ENCODE measurements at regions not wholly inside any gene's neighbourhood (a gene's known extent, or its start where the extent isn't known, plus 50 kb on each side); places are given as distances from the start of the nearest gene placed in this dataset.

DNA sequence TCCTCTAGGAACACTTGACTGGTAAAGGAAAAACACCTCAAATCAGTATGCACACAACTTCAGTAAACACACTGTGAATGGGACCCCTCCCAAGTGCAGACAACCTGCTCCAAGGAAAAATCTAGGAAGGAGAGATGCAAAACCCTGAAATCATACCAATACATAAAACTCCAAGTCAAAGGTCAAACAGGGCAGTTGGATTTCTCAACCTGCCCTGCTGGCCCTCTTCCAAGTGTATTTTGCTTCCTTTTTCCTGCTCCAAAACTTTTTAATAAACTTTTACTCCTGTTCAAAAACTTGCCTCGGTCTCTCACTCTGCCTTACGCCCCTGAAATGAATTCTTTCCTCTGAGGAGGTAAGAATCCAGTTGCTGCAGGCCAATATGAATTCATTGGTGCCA is 665.1 kb downstream of the SORCS1 start:
- Mint-ChIP-seq H3K36me3 (ENCODE audit: low read depth) (no peaks in the 10 kb centered on the region), H3K9me3 (no peaks in the 10 kb centered on the region), H3K4me3 (no peak overlapping the region), H3K4me1 (no peaks in the 10 kb centered on the region), H3K27ac (no peak overlapping the region), H3K27me3 (ENCODE audit: low read depth) (no peaks in the 10 kb centered on the region)
- TF ChIP-seq, protein P1, sequence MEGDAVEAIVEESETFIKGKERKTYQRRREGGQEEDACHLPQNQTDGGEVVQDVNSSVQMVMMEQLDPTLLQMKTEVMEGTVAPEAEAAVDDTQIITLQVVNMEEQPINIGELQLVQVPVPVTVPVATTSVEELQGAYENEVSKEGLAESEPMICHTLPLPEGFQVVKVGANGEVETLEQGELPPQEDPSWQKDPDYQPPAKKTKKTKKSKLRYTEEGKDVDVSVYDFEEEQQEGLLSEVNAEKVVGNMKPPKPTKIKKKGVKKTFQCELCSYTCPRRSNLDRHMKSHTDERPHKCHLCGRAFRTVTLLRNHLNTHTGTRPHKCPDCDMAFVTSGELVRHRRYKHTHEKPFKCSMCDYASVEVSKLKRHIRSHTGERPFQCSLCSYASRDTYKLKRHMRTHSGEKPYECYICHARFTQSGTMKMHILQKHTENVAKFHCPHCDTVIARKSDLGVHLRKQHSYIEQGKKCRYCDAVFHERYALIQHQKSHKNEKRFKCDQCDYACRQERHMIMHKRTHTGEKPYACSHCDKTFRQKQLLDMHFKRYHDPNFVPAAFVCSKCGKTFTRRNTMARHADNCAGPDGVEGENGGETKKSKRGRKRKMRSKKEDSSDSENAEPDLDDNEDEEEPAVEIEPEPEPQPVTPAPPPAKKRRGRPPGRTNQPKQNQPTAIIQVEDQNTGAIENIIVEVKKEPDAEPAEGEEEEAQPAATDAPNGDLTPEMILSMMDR (IDR thresholded peaks at IDR 0.05; ENCODE audit: unreplicated experiment in 3 of 3) = no peak

DNA sequence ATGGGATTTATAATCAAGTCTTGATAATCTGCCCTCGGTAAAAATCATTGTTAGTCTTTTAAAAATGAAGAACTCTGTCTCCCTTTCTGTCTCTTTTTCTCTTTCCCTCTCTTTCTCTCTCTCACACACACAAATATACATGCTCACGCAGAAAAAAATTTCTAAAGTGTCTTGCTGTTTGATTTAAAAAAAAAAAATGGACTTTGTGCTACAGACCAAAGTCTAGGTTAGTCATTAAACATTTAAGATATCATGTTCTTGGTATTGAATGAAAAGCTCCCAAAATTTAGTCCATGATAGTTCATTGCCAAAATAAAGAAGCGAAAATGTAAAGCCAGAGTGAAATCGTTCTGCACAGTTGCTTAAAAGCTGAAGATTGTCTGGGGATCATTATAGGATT is 665.8 kb downstream of the SORCS1 start:
- TF ChIP-seq, protein P1 (IDR thresholded peaks at IDR 0.05; ENCODE audit: unreplicated experiment in 3 of 3) = no peak
- H3K27me3 Mint-ChIP-seq (ENCODE audit: low read depth) = no peaks in the 10 kb centered on the region

DNA sequence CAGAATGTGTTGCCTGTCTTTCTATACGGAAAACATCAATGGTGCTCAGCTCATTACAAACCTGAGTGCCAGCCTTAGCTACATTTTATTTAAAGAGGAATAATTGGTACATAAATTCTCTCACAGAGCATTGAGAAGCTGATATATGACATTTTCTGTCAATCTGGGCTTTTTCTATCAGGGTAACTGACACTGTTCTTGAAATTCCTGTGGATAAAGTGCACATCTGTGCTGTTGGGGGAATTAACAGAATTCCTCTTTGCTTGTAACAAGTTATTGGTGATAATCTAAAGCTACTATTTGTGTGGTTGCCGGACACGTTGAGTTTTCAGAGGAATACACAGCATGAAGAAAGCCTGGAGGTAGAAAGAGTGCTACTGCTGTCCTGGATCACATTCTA is 668.6 kb downstream of the SORCS1 start:
- Mint-ChIP-seq H3K4me3 (no peak overlapping the region), H3K27me3 (ENCODE audit: low read depth) (no peaks in the 10 kb centered on the region), H3K27ac (no peak overlapping the region), H3K36me3 (ENCODE audit: low read depth) (no peaks in the 10 kb centered on the region), H3K9me3 (peaks cover under 1% of the 10 kb centered on the region), H3K4me1 (no peaks in the 10 kb centered on the region)
- TF ChIP-seq, protein P1 (IDR thresholded peaks at IDR 0.05; ENCODE audit: unreplicated experiment in 3 of 3) = no peak

More for the DNA sequence above, 665.8 kb downstream of the SORCS1 start:
- H3K27ac Mint-ChIP-seq = no peak overlapping the region
- H3K9me3 Mint-ChIP-seq = no peaks in the 10 kb centered on the region
- H3K4me1 Mint-ChIP-seq = no peaks in the 10 kb centered on the region
- H3K4me3 Mint-ChIP-seq = no peak overlapping the region
- no peaks in the 10 kb centered on the region for H3K36me3 Mint-ChIP-seq (ENCODE audit: low read depth)

DNA sequence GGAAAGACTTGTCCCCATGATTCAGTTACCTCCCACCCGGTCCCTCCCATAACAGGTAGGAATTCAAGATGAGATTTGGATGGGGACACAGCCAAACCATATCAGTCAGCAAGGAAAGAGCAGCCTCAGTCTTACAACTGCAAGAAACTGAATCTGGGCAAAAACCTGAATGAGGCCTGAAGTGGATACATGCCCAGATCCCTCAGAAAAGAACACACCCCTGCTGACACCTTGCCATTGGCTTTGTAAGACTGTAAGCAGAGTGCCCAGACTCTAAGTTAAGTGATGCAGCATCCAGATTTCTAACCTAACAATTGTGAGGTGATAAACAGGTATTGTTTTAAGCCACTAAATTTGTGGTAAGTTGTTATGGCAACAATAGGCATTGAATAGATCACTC is 670.8 kb downstream of the SORCS1 start:
- H3K4me3 Mint-ChIP-seq = no peak overlapping the region
- H3K36me3 Mint-ChIP-seq (ENCODE audit: low read depth) = no peaks in the 10 kb centered on the region
- TF ChIP-seq, protein P1 (IDR thresholded peaks at IDR 0.05; ENCODE audit: unreplicated experiment in 3 of 3) = no peak
- H3K27ac Mint-ChIP-seq = no peak overlapping the region
- H3K27me3 Mint-ChIP-seq (ENCODE audit: low read depth) = no peaks in the 10 kb centered on the region
- H3K9me3 Mint-ChIP-seq = peaks cover 4% of the 10 kb centered on the region
- H3K4me1 Mint-ChIP-seq = no peaks in the 10 kb centered on the region

DNA sequence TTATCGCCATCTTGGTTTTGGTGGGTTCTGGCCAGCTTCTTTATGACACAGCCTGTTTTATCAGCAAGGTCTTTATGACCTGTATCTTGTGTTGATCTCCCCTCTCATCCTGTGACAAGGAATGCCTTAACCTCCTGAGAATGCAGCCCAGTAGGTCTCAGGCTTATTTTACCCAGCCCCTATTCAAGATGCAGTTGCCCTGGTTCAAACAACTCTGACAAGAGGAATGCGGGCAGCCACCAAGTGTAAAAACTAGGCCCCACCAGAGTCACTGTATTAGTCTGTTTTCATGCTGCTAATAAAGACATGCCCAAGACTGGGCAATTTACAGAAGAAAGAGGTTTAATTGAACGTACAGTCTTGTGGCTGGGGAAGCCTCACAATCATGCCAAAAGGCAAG is 671.3 kb downstream of the SORCS1 start:
- H3K27me3 Mint-ChIP-seq (ENCODE audit: low read depth) = no peaks in the 10 kb centered on the region
- H3K36me3 Mint-ChIP-seq (ENCODE audit: low read depth) = no peaks in the 10 kb centered on the region
- TF ChIP-seq, protein P1 (IDR thresholded peaks at IDR 0.05; ENCODE audit: unreplicated experiment in 3 of 3) = no peak
- peaks cover 4% of the 10 kb centered on the region for H3K9me3 Mint-ChIP-seq
- H3K4me1 Mint-ChIP-seq = no peaks in the 10 kb centered on the region
- no peak overlapping the region for H3K27ac Mint-ChIP-seq
- H3K4me3 Mint-ChIP-seq = no peak overlapping the region

DNA sequence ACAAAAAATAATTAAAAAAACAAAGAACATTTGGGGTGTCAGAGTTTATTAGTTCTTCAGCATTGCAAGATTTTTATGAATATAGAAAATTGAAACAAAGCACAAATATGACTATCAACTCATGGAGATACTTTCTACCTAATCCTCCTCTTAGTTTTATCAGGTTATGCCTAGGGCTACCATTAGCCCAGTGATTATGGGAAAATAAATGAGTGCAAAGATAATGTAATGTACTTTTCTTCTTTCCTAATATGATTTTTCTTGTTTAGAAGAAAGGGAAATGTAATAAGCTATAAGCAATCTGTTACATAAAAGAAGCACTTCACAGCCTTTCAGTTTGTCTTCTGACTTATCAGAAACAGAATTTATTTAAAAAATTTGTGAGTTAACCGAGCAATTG is 676.8 kb downstream of the SORCS1 start:
- Mint-ChIP-seq H3K9me3 (peaks cover 4% of the 10 kb centered on the region), H3K36me3 (ENCODE audit: low read depth) (no peaks in the 10 kb centered on the region), H3K4me3 (no peak overlapping the region), H3K4me1 (no peaks in the 10 kb centered on the region), H3K27me3 (ENCODE audit: low read depth) (no peaks in the 10 kb centered on the region), H3K27ac (no peak overlapping the region)
- TF ChIP-seq, protein P1 (IDR thresholded peaks at IDR 0.05; ENCODE audit: unreplicated experiment in 3 of 3) = no peak
